Transverse colon (tissue), 4 donors: ENCODE measurements at regions not wholly inside any gene's neighbourhood (a gene's known extent, or its start where the extent isn't known, plus 50 kb on each side); places are given as distances from the start of the nearest gene placed in this dataset.

Source experiments
- CTCF ChIP-seq, 5 experiments: fragments of 200-600 bp in 3 of 5; fragments of 450-650 bp in 2 of 5; sonication (generic) in 3 of 5; IDR thresholded peaks; 1 replicate in 2 of 5; 2 replicates in 3 of 5; pipeline ENCODE4 v1.5.1; 2016 to 2017; ENCODE audit warnings: antibody characterized with exemption in 5 of 5, inconsistent platforms in 3 of 5, mild to moderate bottlenecking in 2 of 5, moderate library complexity in 1 of 5
- EP300 ChIP-seq: sonication (generic); formaldehyde crosslinking; IDR thresholded peaks from one replicate; pipeline ENCODE4 v1.6.1; 2017; ENCODE audit warnings: antibody characterized with exemption, low read depth
- POLR2A ChIP-seq: fragments of 450-650 bp; IDR thresholded peaks from one replicate; pipeline ENCODE4 v1.6.1; 2016; ENCODE audit warnings: antibody characterized with exemption, mild to moderate bottlenecking, moderate library complexity
- POLR2AphosphoS5 ChIP-seq, 3 donors: sonication (generic); formaldehyde crosslinking; IDR thresholded peaks; one replicate each; pipeline ENCODE4 v1.6.1; 2016; ENCODE audit warnings: antibody characterized with exemption in 3 of 3

DNA sequence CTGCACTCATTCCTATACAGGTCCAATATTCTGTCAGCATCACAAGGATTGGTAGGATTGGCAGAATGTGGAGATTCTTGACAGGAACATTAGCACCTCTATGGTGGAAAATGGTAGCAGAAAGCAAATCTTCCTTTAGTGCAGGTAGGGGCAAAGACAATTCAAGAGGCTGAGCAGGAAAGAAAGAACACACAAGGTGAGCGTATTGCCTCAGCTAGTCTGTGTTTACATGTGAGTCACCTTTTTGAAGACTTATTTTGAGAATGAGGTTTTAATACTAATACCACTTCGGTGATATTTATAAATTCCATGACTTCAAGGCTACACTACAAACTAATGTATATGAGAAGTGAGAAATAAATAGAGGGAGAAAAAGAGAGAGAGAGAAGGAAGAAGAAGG lies 717.0 kb downstream of the BRINP1 start:
- TF ChIP-seq CTCF (IDR thresholded peaks at IDR 0.05) (no peak), POLR2A (no peak), EP300 (no peak), POLR2AphosphoS5 (IDR thresholded peaks at IDR 0.05) (no peak)
